ENCODE measurements at regions not wholly inside any gene's neighbourhood (a gene's known extent, or its start where the extent isn't known, plus 50 kb on each side); places are given as distances from the start of the nearest gene placed in this dataset.
A peak's percentile ranks its signal among the peaks of the same experiment; 100 is the strongest.

GRCh38 chr11:110022548-110022947 lies 70.6 kb upstream of the ZC3H12C start:
- DNase-seq (ENCODE audit: low spot score) = no peak
- Histone ChIP-seq H3K9me2 (replicated peaks; ENCODE audit: insufficient read depth) (no peaks in the 10 kb centered on the region), H2AFZ (no peak overlapping the region), H4K20me1 (ENCODE audit: insufficient read depth, poor library complexity, severe bottlenecking) (no peaks in the 10 kb centered on the region), H3K4me2 (no peak overlapping the region), H3K9me3 (ENCODE audit: low read depth) (no peaks in the 10 kb centered on the region), H3K4me3 (no peak overlapping the region), H3K4me1 (ENCODE audit: insufficient read depth) (peaks cover 10% of the 10 kb centered on the region), H3K36me3 (replicated peaks; ENCODE audit: insufficient read depth, low read depth) (no peaks in the 10 kb centered on the region), H3K79me2 (no peaks in the 10 kb centered on the region), H3K27ac (no peak overlapping the region), H3K27me3 (no peaks in the 10 kb centered on the region)
- TF ChIP-seq, protein P1, sequence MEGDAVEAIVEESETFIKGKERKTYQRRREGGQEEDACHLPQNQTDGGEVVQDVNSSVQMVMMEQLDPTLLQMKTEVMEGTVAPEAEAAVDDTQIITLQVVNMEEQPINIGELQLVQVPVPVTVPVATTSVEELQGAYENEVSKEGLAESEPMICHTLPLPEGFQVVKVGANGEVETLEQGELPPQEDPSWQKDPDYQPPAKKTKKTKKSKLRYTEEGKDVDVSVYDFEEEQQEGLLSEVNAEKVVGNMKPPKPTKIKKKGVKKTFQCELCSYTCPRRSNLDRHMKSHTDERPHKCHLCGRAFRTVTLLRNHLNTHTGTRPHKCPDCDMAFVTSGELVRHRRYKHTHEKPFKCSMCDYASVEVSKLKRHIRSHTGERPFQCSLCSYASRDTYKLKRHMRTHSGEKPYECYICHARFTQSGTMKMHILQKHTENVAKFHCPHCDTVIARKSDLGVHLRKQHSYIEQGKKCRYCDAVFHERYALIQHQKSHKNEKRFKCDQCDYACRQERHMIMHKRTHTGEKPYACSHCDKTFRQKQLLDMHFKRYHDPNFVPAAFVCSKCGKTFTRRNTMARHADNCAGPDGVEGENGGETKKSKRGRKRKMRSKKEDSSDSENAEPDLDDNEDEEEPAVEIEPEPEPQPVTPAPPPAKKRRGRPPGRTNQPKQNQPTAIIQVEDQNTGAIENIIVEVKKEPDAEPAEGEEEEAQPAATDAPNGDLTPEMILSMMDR (IDR thresholded peaks at IDR 0.05; ENCODE audit: poor library complexity) = no peak
- TF ChIP-seq EZH2 (IDR thresholded peaks at IDR 0.05; ENCODE audit: borderline replicate concordance) = no peak
- TF ChIP-seq EZH2phosphoT487 (IDR thresholded peaks at IDR 0.05; ENCODE audit: low read depth, severe bottlenecking, unreplicated experiment) = no peak
- WGBS (ENCODE audit: low lambda C conversion rate, missing lambda C conversion rate) = 90% methylated on average over 1 of the region's 1 CpG

- no peak for DNase-seq (ENCODE audit: low spot score)
These were observed 69.5 kb upstream of the ZC3H12C start for GRCh38 chr11:110023711-110024110.

DNA sequence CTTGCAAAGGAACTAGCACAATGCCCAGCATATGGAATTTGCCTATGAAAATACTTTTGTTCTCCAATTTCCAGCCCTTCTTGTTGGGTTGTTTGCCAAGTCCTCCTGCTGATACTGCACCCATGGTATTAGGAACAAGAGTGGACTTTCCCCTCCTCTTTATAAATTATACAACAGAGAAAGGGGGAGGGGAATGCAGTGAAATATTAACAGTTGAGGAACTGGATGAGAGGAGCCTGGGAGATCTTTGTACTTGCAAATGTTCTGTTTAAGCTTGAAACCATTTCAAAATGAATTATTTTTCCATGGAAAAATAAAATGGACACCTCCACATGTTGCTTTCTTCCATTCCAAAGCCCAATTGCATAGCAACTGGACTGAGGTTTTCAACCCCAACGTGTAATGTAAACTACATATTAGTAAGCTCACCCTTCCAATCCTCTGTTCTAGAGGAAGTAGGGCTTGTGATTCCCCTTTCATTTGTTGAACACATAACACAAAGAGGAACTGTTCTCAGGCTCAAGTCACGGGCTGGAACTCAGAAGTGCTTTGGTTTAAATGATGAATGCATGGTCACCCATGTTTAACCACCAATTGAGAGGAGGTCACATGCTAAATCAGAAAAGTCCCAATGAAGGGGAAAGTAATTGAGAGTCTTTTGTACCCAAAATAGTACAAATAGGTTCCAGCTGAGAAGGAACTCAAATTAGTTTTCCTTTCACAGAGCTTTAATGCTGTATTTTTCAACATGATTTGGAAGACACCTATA lies 66.2 kb upstream of the ZC3H12C start:
- Histone ChIP-seq H2AFZ (peak overlapping the region; percentile 17), H3K9me2 (replicated peaks; ENCODE audit: insufficient read depth) (no peaks in the 10 kb centered on the region), H3K27ac (peak overlapping the region; percentile 34), H3K36me3 (replicated peaks; ENCODE audit: insufficient read depth, low read depth) (no peaks in the 10 kb centered on the region), H4K20me1 (ENCODE audit: insufficient read depth, poor library complexity, severe bottlenecking) (no peaks in the 10 kb centered on the region), H3K4me1 (ENCODE audit: insufficient read depth) (peaks cover 10% of the 10 kb centered on the region), H3K27me3 (no peaks in the 10 kb centered on the region), H3K4me3 (no peak overlapping the region), H3K9me3 (ENCODE audit: low read depth) (no peaks in the 10 kb centered on the region), H3K79me2 (no peaks in the 10 kb centered on the region), H3K4me2 (peak overlapping the region; percentile 11)
- TF ChIP-seq EZH2phosphoT487 (IDR thresholded peaks at IDR 0.05; ENCODE audit: low read depth, severe bottlenecking, unreplicated experiment) = no peak
- 81% methylated on average over 2 of the region's 2 CpGs for WGBS (ENCODE audit: low lambda C conversion rate, missing lambda C conversion rate)
- peak; percentile 19 for DNase-seq (ENCODE audit: low spot score)

More at GRCh38 chr11:110023711-110024110, 69.5 kb upstream of the ZC3H12C start:
- Histone ChIP-seq H3K4me2 (no peak overlapping the region), H4K20me1 (ENCODE audit: insufficient read depth, poor library complexity, severe bottlenecking) (no peaks in the 10 kb centered on the region), H3K36me3 (replicated peaks; ENCODE audit: insufficient read depth, low read depth) (no peaks in the 10 kb centered on the region), H3K27me3 (no peaks in the 10 kb centered on the region), H3K4me1 (ENCODE audit: insufficient read depth) (peaks cover 10% of the 10 kb centered on the region), H3K27ac (no peak overlapping the region), H2AFZ (no peak overlapping the region), H3K4me3 (no peak overlapping the region), H3K9me2 (replicated peaks; ENCODE audit: insufficient read depth) (no peaks in the 10 kb centered on the region), H3K9me3 (ENCODE audit: low read depth) (no peaks in the 10 kb centered on the region), H3K79me2 (no peaks in the 10 kb centered on the region)
- TF ChIP-seq EZH2 (IDR thresholded peaks at IDR 0.05; ENCODE audit: borderline replicate concordance) = no peak
- no peak for TF ChIP-seq EZH2phosphoT487 (IDR thresholded peaks at IDR 0.05; ENCODE audit: low read depth, severe bottlenecking, unreplicated experiment)
- TF ChIP-seq, protein P1 (IDR thresholded peaks at IDR 0.05; ENCODE audit: poor library complexity) = no peak

GRCh38 chr11:110027627-110028371 lies 65.4 kb upstream of the ZC3H12C start:
- Histone ChIP-seq H3K4me2 (no peak overlapping the region), H3K4me1 (ENCODE audit: insufficient read depth) (peaks cover 8% of the 10 kb centered on the region), H3K27me3 (no peaks in the 10 kb centered on the region), H3K9me3 (ENCODE audit: low read depth) (no peaks in the 10 kb centered on the region), H3K36me3 (replicated peaks; ENCODE audit: insufficient read depth, low read depth) (no peaks in the 10 kb centered on the region), H3K79me2 (no peaks in the 10 kb centered on the region), H3K4me3 (no peak overlapping the region), H4K20me1 (ENCODE audit: insufficient read depth, poor library complexity, severe bottlenecking) (no peaks in the 10 kb centered on the region), H3K27ac (peak overlapping the region; percentile 34), H3K9me2 (replicated peaks; ENCODE audit: insufficient read depth) (no peaks in the 10 kb centered on the region), H2AFZ (no peak overlapping the region)
- no peak for TF ChIP-seq EZH2 (IDR thresholded peaks at IDR 0.05; ENCODE audit: borderline replicate concordance)
- TF ChIP-seq EZH2phosphoT487 (IDR thresholded peaks at IDR 0.05; ENCODE audit: low read depth, severe bottlenecking, unreplicated experiment) = no peak
- WGBS (ENCODE audit: low lambda C conversion rate, missing lambda C conversion rate) = 80% methylated on average over 4 of the region's 4 CpGs
- DNase-seq (ENCODE audit: low spot score) = no peak
